Midbrain (tissue), 1 donor: ENCODE measurements at regions not wholly inside any gene's neighbourhood (a gene's known extent, or its start where the extent isn't known, plus 50 kb on each side); places are given as distances from the start of the nearest gene placed in this dataset.

ENCODE experiments used
- DNase-seq: peaks from one replicate; lab custom pipeline; 2025; lab: John Stamatoyannopoulos, UW

- no peak for DNase-seq
Measured at GRCh38 chr5:58069846-58070245, 390.0 kb downstream of the PLK2 start.

- no peak for DNase-seq
Measured at GRCh38 chr5:58069016-58069705, 390.7 kb downstream of the PLK2 start.

GRCh38 chr5:58066557-58066956 lies 393.3 kb downstream of the PLK2 start:
- no peak for DNase-seq

GRCh38 chr5:58066076-58066475 lies 393.8 kb downstream of the PLK2 start:
- DNase-seq, result no peak

GRCh38 chr5:58064801-58065200 lies 395.1 kb downstream of the PLK2 start:
- DNase-seq, result no peak

GRCh38 chr5:58060996-58061395 lies 398.9 kb downstream of the PLK2 start:
- DNase-seq, result no peak

- DNase-seq, result no peak
Measured at GRCh38 chr5:58057324-58057723, 402.6 kb downstream of the PLK2 start.

GRCh38 chr5:58056546-58056945 lies 403.3 kb downstream of the PLK2 start:
- DNase-seq, result no peak

GRCh38 chr5:58054018-58054417 lies 405.9 kb downstream of the PLK2 start:
- no peak for DNase-seq

- no peak for DNase-seq
Measured at GRCh38 chr5:58048954-58049353, 410.9 kb downstream of the PLK2 start.

- no peak for DNase-seq
Measured at GRCh38 chr5:58048185-58048925, 411.5 kb downstream of the PLK2 start.

- no peak for DNase-seq
Measured at GRCh38 chr5:58046371-58046770, 413.5 kb downstream of the PLK2 start.

GRCh38 chr5:58044166-58044565 lies 415.7 kb downstream of the PLK2 start:
- no peak for DNase-seq

GRCh38 chr5:58043032-58043945 lies 416.6 kb downstream of the PLK2 start:
- no peak for DNase-seq

GRCh38 chr5:58041884-58042283 lies 418.0 kb downstream of the PLK2 start:
- no peak for DNase-seq

GRCh38 chr5:58040846-58041245 lies 419.0 kb downstream of the PLK2 start:
- no peak for DNase-seq

GRCh38 chr5:58040044-58040443 lies 419.8 kb downstream of the PLK2 start:
- DNase-seq, result no peak

- no peak for DNase-seq
Measured at GRCh38 chr5:58037899-58038298, 422.0 kb downstream of the PLK2 start.

- DNase-seq, result no peak
Measured at GRCh38 chr5:58025809-58026208, 434.1 kb downstream of the PLK2 start.

GRCh38 chr5:58024151-58024550 lies 435.7 kb downstream of the PLK2 start:
- no peak for DNase-seq

GRCh38 chr5:58022055-58022454 lies 437.8 kb downstream of the PLK2 start:
- DNase-seq, result no peak

GRCh38 chr5:58021466-58021865 lies 438.4 kb downstream of the PLK2 start:
- DNase-seq, result no peak

GRCh38 chr5:58019614-58020013 lies 440.3 kb downstream of the PLK2 start:
- no peak for DNase-seq
